GM19035 (cell line): ENCODE measurements at regions not wholly inside any gene's neighbourhood (a gene's known extent, or its start where the extent isn't known, plus 50 kb on each side); places are given as distances from the start of the nearest gene placed in this dataset.

ENCODE experiments used
- ATAC-seq: cut with Tn5 transposase; IDR thresholded peaks from one replicate; pipeline ENCODE4 v1.9.1; 2021; ENCODE audit not compliant: unreplicated experiment

DNA sequence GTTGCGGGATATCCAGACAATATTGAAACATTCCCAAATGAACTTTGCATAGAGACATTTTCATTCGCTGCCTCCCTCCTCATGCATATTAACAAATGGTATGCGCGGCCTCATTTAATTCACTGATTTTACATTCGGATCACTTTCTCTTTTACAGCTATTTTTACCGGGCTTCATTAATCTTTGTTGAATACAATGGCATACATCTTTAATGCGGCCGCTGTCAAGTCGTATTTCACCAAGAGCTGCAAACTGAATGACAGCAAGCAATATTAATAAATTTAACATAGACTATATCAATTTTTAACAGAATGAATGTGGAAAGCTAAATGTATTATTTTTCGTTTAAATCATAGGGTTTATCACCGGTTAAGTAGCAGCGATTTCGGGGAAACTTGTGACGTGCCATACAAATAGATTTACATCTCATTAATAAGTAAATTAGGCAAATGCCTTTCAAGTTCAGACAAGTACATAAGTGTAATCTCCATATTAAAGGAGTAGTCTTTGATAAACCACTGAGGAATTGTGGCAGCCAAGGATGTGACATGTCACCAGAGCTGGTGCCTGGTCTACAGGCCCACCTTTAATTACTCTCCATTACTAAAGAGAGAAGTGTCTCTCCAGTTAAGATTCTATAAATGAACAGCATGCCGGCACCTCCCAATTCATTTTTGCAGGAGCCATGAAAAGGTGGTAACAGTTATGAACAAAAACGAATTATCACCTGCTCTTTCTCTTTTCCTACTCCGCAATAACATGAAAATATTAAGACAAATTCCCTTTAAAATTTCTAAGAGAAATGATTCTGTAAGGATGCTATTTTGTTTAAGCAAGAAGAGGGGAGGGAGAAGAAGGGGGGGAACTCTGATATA is 568.9 kb upstream of the MKI67 start:
- ATAC-seq, result no peak

DNA sequence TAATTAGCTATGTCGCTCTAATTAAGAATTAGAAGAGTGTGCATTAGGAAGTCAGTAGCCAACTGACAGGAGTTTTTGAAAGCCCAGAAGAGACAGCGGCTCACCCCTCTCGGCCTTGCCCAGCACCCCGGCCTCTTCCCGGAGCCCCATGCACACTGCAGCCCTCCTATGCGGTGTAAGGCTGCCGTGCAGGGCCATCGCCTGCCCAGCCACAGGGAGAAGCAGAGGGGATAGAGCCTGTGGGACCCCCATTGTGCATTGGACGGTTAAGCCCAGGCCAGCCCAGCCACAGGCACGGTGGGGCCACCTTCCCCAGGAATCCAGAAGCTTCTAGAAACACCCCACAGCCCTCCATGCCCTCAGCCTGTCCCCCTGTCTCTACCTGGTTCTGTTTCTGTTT is 569.7 kb upstream of the MKI67 start:
- no peak for ATAC-seq

DNA sequence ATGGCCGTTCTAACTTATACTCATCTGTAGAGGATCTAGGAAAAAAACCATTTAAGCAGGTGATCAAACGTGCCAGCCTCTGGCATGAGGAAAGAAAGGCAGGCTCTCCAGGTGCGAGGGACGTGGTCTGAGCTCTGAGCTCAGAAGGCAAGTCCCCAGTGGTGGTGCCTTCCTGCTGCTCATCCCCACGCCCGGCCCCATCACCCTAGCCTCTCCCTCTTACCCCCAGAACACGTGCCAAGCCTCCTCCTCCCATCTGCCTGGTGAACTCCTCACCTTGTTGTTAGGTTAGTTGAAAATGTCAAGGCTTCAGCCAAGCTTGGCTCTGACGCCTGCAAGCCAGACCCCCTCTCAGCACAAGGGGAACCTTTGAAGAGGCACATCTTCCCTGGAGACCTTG is 571.2 kb upstream of the MKI67 start:
- no peak for ATAC-seq

DNA sequence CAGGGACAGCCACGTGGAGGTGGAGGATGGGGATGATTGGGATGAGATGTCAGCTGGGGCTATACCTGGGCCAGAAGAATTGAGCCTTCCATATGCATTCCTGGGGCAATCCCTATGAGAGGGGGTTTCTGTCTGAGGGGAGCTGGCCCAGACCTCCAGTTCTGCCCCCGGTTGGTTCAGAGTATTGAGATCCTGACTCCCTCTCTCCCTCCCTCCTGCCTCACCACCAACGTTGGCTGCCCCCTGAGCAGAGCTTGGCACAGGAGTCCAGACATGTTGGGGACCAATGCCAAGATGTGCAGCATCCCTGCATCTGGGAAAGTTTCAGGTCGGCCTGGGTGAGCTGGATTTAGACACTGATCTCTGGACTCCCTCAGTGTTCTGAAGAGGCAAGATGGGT is 575.2 kb upstream of the MKI67 start:
- ATAC-seq, result no peak

DNA sequence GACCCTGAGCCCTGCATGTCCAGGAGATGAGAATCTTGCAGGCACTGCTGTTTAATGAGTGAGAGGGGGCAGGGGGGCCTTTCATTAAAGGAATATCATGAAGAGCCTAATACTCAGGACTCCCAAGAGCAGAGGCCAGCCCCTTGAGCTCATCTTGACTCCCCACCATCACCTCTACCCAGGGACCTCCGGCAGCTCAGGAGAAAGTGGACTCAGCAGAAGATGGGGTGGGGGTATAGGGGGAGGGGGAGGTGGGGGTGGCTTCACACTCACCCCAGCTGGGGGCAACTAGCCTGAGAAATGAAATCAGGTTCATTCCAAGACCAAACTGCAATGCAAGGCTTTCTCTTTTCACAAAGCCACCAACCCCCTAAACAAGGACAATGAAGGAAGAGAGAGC is 575.6 kb upstream of the MKI67 start:
- ATAC-seq, result no peak

DNA sequence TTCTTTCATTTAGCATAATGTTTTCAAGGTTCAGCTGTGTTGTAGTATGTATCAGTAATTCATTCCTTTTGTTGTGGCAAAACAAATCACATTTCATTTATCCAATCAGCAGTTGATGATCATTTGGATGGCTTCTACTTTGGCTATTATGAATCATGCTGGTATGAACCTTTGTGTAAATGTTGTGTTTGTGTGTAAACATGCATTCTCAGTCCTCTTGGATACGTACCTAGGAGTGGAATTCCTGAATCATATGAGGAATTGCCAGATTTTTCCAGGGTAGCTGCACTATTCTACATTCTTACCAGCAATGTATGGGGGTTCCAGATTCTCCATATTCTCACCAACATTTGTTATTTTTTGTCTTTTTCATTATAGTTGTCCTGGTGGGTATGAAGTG is 578.5 kb upstream of the MKI67 start:
- no peak for ATAC-seq

DNA sequence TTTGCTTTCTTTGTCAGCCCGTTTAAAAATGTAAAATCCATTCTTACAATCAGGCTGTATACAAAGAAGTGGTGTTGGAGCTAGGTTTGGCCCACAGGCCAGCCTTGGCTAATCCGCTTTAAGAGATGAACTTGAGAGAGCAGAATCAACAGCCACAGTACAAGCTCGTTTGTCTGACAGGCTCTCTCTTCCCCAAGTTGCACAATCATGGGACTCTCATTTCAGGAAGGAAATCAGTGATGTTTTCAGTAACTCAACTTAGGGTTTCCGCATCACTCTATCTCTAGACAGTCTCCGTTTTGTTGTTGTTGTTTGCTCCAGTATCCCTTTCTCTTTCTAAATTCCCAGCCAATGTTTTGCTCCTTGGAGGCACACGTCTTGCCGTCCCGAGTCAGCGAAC is 582.0 kb upstream of the MKI67 start:
- ATAC-seq, result no peak

DNA sequence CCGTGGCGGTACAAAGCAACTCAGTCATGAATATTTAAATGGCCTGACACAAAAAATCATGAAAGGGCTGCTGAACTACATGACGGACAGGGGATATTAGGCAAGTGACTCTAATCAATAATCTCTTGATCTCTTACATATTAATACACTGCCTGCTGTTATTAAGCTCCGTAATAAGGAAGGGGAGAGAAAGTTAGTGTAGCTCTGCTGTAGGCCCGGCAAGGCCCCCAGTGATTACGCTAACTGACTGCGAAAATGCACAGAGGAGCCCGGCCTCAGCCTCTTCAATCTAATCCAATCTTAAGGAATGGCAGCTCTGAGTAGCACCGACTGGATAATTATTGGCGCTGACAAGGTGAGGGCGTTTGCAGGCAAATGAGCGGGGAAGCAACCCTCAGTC is 583.5 kb upstream of the MKI67 start:
- no peak for ATAC-seq

DNA sequence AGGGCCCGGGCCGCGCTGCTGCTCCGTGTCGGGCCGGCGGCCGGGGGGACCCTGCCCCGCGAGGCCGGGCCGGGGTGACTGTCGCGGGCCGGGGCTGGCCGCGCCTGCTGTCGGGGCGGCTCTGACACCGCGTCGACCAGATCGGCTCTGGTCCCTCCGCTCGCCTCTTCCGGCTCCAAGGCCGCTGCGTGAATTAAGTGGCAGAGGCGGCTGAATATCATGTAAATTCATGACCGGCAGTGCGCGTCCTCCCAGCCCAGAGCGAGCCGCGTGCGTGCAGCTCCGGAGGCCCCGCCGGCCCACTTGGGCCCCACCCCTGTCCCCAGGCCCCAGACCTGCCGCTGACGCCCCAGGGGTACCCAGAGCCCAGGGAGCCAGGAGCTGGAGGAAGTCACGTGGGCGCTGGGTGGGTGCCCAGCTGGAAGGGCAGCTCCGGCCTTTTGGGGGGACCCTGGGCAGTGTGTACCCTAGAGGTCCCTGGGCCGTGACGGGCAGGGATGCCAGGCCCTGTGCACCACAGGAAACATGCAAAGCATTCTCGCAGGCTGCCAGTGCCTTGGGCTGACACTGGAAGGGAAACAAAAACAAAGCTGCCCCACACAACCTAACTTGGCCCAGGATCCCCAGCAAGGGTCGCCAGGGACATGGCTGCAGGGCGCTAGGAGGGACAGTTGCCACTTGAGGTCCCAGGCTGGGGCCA is 584.0 kb upstream of the MKI67 start:
- no peak for ATAC-seq

DNA sequence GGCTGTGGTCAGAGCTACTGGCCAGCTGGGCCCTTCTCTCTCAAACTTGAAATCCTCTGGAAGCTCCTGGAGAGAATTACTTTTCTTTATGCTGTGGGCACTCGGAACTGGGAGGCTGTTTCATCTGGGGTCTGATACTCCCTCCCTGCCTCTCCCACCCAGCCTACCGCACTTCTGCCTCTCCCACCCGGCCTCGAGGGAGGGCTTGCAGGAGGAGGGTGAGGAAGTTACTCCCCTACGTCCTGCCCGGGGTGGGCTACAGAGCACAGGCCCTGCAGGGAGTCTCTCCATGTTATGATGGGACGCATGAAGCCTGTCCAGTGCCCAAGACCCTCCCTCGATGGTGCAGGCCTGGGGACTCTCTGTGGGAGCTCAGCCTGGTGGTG is 584.6 kb upstream of the MKI67 start:
- ATAC-seq, result no peak

DNA sequence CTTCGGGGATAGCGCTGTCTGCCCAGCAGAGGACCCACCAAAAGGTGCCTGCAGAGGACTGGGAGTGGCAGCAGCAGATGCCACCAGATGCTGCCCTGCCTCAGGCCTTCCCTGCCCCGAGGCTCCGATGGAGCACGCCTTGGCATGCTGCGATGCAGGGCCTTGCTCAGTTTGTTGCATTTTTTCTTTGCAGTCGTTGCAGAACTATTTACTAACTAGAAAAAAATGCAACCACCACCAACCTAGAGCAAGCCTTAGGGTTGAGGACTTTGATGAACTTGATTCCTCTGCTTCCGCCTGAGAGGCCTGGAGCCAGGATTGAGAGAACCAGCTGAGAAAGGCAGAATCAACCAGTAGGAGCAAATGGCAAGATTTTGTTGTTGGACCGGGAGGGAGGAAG is 585.6 kb upstream of the MKI67 start:
- ATAC-seq, result no peak

DNA sequence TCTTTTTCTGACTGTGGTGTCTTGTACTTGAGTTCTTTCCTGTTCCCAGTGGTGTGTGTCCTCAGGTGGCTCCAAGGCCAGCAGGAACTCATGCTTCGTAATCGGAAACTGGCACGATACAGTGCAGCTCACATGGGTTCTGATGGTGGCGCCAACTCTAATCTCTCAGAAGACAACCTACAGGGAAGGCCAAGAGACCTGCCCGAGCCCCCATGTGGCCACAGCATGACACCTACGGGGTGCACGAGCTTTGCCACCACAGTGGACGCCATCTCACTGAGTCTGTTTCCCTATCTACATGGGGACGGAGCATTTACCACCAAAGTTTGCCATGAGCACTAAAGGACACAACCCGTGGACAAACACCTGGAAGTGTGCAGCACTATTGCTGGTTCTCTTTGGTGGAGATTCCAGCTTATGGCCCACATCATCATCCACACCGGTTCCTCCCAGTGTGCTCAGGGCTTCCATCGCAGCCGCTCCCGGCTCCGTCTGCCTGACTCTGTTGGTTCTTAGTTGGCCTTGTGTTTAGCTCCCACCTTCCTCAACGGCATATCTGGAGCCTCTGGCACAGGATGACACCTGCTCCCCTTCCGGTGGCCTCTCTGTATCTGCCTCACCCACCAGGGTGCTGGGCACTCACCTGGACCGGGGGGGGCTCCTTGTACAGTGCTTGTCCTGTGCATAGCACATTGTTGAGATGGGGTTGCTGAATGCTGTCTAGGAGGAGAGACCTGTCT is 586.6 kb upstream of the MKI67 start:
- no peak for ATAC-seq

DNA sequence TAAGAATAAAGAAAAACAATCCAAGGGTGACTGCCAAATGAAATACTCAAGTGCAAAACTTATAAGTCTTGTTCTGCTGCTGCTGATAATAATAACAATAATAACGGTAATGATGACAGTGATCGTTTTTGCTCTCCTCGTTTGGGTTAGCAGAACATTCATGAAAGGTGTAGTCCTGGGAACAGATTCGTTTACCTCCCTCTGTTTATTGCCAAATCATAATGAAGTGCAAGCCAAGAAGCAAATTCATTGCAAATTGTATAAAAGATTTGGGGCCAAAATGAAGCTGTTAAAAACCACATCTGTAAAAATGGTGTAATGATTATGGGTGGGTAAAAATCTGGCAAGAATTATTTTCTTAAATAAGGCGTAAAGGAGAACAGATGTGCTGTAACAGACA is 587.2 kb upstream of the MKI67 start:
- no peak for ATAC-seq

DNA sequence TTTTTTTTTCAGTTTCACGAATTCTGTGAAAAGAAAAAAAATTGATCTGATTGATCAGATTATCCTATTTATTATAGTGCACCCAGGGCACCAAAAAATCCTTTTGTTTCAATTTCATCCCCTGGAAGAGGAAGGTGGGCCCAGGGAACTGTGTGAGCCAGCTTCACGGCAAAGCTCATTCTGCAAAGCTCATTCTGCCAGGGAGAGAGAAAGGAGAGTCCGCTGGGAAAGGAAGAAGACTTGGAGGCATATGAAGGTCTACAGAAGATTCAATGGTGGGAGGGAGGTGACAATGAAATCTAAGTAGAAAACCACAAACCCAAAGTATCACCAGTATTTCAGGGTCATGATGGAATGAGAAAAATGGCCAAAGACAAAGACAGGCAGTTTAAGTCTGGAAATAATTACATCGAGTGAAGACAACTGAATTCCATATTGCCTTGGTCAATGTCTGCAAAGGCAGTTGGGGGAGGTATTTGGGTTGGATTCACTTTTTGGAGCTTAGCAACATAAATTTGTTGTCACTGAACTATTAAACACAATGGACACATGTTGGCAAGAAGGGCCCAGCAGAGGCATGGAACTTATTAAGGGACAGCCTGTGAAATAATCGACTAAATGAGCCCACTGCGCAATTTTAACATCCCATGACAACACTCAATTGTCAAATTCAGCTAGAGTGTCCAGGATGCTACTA is 587.8 kb upstream of the MKI67 start:
- no peak for ATAC-seq

DNA sequence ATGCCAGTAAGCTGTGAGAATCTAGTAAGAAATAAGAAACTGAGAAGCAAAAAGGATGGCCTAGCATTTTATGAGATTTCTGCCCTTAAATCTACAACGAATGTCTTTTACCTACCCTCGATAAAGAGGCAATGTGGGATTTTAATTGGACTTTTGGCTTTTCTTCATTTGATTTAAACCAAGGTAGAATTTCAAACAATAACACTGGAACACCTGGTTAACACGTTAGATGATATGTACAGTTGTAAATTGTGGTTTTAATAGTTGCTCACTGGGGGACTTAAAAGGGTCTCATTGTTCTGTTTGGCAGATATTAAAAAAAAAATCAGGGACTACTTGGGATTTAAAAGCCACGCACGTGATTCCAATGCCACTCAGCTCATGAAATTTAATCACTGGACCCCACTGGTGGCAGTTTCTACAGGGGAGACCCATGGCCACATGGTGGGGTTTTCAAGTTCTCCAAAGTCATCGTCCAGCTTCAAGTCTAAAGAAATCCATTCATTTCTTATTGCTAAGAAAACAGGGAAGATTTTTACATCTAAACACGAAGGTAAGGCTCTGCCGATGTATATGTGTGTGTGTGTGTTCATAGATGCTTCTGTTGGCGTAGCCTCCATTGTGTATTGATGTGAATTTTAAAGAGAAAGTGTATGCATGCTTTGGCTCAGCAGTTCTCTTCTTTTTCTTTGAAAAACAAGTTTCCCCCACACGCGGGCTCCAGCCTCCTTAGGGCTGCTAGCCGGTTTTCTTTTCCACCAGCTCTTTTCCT is 588.6 kb upstream of the MKI67 start:
- no peak for ATAC-seq

DNA sequence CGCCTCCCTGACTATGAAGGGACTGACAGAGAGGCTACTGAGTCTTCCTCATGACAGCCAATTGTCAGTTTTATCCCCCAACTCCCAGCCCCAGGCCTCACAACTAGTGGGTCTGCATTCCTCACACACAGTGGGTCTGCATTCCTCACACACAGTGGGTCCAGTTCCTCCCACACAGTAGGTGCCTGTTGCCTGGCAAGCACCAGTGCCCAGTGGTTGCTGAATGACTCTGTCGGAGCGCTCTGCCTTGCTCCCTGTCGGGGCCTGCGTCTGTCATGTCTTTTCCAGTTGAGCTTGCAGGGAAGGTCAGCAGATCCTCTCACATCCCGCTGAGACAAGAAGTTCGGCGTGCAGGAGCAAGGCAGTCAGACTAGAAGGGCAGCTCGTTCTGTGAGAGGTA is 590.0 kb upstream of the MKI67 start:
- ATAC-seq, result no peak

DNA sequence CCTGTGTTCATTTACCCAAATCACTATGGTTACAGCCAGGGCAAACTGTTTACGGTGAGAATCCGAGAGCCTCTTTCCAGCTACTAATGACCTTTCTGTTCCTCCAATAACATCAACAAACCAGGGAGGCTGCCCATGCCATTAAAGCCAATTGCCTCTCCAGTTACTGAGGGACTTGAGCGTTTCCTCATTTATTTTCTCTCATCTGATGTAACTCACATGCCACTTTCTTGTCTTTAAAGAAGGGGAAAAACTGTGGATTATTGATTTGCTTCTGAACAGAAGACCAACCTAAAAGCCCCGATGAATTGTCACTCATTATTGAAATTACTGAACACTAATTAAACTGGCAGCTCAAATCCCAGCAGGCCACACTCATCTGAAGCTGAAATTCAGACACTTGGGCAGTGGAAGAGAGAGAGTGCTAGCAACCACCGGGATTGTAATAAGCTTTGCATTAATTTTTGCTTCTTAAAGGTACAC is 595.8 kb upstream of the MKI67 start:
- no peak for ATAC-seq

DNA sequence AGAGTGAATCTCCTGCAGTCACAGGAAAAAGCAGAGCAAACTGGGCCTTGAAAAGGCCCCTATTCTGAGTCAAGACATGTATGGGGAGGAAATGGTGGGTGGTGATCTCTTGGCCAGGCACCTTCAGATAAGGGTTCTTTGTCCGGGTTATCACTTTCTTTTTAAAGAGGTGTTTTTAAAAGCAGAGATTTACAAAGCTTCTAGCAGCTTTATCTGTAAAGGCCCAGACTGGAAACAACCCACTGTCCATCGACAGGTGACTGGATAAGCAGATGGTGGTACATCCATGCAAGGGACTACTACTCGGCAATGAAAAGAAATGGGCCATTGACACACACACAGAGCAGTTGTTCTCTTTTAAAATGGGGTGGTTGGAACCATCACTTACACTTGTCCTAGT is 596.7 kb upstream of the MKI67 start:
- no peak for ATAC-seq

DNA sequence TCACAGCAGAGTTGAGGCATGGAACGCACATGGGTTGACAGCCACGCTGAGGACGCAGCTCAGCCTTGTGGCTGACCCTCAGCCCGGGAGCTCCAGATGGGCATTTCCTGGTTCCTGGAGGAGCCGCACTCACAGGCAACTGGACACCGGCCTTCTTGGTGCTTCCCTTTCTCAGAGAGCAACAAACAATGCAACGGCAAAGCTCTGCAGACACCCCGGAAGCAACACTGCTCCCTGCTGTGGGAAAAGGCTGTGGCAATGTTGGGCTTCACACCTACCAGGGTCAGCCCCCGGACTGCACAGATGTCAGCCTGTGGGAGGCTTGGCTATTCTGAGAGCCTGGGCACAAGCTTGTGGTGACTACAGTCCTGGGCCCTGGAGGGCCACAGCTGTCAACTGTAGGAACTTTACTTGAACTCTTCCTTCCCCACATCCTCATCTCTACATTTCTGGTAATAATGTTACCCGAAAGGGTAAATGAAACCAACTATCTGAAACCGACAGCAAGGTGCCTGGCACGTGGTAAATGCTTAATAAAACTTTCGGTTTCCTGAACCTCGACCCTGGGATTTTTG is 597.5 kb upstream of the MKI67 start:
- no peak for ATAC-seq

DNA sequence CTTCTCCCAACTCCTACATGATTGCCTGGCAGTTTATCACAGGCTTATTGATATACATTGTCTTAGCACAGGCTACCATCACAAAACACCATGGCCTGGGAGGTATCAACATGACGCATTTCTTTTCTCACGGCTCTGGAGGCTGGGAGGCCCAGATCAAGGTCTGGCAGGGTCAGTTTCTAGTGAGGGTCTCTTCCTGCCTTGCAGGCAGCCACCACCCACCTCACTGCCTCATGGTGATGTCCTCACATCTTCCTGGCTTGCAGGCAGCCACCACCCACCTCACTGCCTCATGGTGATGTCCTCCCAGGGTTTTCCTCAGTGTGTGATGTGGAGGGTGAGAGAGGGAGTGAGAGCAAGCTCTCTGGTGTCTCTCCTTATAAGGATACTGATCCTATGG is 599.3 kb upstream of the MKI67 start:
- ATAC-seq, result no peak
